Hematopoietic multipotent progenitor cell (in vitro differentiated cells): ENCODE measurements at regions not wholly inside any gene's neighbourhood (a gene's known extent, or its start where the extent isn't known, plus 50 kb on each side); places are given as distances from the start of the nearest gene placed in this dataset.

ENCODE experiments used
- DNase-seq, 3 donors: peaks; one replicate each; pipeline ENCODE4 v3.0.0-alpha.2; 2011 to 2015; ENCODE audit warnings: low read depth in 2 of 3, low spot score in 2 of 3

DNA sequence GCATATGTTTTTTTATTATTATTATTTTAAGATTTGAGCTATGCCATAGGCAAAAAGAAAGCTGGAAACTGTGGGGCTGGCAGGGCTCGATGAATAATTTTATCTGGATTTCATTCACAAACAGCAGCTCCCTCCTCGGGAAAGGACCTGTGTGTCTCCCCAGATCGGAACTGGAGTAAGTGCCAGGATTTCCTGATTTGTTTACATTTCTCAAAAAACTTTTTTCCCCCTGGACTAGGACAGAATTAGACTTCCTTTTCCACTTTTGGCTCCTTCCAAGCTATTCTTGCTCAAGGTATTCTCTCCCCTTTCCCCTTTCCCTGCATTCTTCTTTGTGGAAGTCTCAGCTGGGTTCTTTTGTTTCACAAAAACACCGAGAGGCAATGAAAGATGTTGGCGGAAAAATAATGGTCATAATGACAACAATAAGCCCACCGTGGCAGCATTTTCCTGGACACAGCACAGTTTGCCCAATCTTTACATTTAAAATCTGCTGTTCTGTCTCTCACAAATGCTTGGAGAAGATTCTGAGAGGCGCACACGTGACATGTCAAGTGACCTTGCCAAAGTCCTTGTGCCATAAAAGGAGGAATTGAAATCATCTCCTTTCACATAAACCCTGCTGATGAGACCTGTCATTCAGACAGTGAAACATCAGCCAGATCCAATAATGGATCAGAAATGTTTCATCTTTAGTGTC is 85.8 kb upstream of the PREP start:
- no peak for DNase-seq

DNA sequence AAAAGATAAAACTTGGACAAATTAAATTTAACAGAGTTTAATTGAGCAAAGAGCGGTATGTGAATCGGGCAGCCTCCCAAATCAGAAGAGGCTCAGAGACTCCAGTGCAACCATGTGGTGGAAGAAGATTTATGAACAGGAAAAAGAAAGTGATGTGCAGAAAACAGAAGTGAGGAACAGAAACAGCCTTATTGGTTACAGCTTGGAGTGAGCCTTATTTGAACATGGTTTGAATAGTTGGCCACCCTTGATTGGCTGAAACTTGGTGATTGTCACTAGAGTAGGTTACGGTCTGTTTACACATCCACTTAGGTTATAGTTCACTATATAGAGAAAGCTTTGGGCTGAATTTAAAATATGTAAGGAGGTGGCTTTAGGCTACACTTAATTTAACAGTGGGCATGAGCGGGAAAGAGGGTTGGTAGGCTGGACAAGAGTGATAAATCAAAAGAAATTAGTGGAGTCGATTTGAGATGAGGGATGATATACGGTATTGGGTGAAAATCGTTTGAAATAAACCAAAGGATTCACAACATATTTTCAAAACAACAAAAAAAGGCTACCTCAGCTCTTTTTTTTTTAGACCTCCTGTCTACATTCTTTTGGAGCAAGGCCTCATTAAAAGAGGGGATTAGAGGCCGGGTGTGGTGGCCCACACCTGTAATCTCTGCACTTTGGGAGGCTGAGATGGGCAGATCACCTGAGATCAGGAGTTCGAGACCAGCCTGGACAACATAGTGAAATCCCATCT is 84.3 kb upstream of the PREP start:
- DNase-seq, result peak in 1 of 3 donors; percentile 8

DNA sequence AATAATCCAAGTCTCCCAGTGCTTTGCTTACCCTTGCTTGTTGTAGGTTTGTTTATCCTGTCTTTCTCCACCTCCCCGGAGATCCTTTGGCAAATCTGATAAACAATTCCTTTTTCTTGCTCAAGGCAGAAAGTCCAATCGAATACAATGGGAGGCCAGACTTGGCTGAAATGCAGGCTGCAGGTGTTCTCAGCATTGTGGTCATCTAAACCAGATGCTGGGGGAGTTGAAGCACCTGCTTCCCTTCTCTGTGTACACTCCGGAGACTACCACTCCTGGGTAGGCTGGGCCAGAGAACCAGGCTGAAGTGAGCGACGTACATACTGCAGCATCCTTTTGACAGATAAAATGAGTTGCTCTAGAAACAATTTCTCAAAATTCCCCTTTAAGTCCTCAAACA is 82.6 kb upstream of the PREP start:
- DNase-seq, result no peak

DNA sequence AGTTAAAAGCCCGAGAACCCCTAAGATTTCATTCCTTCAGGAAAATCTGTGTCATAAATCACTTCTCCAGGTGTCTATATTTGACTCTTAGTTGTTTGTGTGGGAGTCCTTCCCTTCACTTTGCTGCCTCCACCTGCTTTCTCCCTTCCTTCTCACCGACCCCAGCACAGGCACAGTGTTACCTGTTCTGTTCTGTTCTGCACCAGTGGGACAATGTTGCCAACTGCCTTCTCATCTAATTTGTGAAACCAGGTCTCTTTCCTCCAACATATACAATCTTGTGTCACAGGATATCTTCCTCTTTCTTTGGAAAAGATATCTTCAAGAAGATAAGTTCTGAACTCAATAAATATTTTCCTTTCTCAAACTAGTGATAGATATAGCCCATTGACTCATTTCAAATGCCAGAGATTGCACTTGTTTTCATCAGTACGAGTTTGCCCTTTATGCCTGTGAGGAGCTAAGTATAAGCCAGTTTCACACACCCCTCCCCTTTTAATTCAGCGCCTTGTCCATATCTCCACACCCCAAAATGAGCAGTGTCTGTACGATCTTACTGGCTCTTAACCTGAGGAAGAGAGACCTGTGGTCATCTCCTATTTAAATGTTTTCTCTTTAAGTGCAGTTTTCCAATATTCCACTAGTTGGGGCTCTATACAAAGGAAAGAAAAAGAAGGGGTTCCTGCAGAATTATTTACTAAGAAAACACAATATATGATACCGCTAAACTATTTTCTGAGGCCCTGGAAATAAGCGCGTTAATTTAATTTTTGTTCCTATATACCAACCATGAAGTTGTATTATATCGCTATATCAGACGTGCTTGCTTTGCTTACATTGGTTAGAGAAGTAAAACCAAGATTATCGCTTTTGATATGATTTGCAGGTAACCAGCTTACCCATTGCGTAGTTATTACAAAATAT is 81.6 kb upstream of the PREP start:
- peak in 2 of 3 donors; percentile 20 to 79 for DNase-seq

DNA sequence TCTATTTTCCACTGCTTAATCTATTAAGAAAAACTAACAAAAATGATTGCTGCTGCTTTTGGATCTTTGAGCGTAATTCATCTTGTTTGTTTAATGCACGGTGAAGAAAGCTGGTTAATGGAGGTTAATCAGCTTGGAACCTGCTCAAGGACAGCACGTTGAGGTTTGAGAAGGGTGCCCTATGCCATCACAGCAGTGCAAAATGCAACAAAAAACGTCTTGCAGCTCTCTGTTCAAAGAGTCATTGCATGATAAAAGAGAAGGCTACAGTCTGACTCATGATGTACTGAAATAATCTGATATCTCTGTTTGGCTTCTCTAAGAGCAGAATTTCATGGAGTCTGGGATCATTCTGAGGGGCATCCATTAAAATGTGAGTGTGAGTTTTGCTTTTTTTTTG is 80.6 kb upstream of the PREP start:
- DNase-seq, result no peak

DNA sequence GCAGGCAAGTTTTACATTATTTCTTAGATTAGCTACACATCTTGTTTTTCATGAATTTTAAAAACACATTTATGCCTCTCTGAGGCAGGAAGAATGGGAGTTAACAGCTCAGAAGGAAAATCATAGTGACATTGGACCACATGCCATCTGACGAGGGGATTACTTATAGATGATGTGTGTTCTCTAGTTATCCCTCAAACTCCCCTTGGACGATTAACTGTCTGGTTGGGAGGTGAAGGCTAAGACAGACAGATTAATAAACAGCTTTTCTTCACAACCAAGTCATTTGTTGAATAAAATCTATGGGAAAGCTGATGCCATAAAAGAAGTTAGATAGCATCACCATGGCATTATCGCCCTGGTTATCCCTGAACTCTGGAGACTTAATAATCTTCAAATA is 80.0 kb upstream of the PREP start:
- no peak for DNase-seq

DNA sequence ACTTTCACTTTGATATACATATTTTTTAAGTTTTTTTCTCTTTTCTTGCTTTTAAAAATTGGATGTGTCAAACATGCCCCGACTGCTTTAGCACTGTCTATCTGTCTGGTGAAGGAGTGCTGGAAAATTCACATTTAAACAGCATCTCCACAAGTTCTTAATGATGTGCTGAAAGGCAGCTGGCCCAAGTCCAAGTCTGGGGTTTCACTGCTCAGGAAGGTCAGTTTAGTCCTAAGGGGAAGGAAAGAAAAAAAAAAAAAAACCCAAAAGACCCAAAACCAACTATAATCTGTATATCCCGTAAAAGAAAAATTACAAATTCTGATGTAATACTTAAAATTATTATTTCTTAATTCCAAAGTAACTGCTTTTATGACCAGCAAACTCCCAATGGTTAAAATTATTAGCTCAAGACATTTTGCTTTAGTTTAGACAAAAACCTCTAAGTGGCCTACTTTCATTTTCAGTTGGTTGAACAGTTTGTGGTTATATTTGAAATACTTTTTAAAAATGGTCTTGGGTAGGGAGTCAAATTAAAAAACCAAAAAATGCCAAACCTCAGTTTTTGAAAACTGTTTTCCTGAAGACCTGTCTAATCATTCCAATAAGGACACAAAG is 79.5 kb upstream of the PREP start:
- peak in 2 of 3 donors; percentile 16 to 42 for DNase-seq

DNA sequence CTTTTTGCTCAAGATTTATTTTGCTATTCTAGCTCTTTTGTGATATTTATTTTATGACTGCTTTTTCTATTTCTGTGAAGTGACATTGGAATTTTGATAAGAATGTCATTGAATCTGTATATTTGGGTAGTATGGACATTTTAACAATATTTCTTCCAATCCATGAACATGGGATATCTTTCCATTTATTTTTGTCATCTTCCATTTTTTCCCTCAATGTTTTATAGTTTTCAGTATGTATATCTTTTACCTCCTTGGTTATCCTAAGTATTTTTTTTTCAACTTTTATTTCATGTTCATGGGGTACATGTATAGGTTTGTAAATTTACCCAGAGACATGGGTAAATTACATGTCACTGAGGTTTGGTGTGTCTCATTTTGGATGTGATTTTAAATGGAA is 74.1 kb upstream of the PREP start:
- no peak for DNase-seq

DNA sequence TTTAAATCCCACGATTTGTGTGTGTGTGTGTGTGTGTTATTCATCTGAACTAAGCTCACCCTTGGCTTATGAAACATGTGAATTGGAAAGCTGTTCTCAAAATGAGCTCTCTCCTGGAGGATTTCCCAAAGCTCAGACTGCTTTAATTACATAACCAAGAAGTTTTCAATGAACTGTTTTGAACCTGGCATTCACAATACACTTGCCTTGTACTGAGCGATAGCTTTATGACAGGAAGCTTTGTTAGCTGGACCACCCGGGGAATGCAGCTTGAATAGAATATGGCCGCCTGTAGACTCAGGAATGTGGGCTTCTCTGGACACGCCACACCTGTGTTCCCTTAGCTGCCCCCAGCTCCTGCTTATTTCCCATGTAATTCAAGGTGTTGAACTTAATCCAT is 71.4 kb upstream of the PREP start:
- DNase-seq, result no peak

DNA sequence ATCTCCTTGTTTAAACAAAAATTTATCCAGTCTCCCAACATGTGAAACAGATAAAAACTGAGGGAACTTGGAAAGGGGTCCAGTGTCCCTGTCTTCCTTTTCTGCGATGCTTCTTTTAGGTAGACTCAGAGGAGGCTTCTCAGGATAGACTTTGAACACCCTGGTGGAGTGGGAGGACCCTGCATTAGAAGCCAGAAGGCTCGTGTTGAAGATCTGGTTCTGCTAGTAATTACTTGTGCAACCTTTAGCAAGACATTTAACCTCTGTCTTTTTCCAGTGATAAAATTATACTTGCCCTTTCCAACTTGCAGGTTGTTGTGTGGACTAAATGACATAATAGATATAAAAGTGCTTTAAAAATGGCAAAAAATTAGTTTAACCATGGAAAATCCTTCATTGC is 67.1 kb upstream of the PREP start:
- no peak for DNase-seq

DNA sequence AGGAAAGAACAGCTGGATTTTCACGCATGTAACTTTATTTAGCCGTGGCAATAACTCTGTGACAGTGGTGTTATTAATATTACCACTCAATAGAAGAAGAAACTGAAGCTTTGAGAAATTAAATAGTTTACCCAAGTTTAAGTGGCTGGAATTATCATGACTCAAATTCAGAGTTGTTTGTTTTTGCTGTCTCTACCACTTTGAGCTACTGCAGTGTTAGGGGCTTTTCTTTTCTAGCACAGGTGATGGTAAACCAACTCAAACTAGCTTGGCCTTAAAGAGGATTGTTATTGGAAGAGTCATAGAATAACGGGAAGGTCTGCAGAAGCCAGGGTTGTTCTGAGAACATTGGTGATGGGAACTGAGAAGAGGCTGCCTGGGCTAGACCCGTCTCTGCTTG is 66.0 kb upstream of the PREP start:
- DNase-seq, result no peak

DNA sequence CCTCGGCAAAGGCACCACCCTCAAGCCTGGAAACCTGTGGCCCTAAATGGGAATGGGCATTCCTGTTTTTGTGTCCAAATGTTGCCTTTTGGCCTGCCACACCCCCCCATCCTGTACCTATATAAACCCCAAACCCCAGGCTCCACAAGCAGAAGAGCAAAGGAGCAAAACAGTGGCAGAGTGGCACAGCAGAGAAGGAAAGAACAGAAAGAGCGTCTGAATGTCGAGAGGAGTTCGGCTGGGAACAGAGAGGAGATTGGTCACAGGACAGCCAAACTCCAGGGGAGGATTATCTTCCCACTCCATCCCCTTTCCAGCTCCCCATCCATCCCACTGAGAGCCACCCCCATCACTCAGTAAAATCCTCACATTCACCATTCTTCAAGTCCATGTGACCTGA is 58.0 kb upstream of the PREP start:
- DNase-seq, result no peak

DNA sequence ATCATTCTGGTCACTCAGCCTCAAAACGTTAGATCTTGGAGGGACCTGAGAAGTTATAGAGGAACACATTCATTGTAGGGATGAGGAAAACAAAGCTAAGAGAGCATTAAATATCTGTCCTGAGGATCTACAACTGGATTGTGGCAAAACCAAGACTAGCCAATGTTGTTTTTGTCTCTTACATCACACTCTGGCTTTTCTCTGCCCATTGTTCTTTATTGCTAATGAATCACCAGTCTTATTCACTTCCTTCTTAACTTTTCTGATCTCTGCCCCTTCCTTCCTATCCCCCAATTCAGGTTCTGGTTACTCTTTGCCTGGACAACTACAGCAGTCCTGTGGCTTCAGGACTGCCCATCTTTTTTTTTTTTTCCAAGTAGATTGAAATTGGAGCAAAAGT is 57.0 kb upstream of the PREP start:
- no peak for DNase-seq

DNA sequence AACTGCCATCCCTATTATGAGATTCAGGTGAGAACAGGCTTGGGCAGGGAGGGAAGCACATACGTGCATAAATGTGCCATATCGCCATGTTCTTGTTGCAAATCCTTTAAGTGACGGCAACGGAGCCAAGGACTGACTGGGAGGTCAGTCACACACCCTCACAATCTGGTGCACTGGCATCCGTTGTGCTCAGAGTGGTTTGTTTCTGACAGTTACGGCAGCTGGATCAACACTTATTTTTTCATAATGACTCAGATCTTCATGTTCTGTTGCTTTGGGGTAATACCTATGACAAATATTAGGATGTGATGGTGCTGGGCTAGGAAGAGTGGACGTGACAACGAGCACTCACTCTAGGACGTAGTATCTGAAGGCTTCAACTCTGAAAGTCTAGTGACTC is 56.2 kb upstream of the PREP start:
- DNase-seq, result no peak

DNA sequence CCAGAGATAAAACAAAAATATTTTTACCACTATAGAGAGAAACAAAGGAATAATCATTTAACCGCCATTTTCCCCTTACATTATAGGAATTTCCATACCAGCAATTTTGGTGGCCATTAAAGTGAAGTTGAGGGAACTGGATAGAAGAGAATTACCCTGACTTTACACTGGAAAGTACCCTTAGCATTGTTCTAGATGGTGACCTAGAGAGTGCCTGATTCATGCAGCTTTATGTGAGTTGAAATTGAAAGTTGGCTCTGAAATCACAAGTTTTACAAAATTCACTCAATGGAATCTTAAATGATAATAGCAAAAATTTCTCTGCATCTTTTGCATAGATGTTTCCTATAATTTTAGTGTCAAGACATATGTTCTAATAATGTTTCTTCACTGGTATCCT is 55.7 kb upstream of the PREP start:
- no peak for DNase-seq

DNA sequence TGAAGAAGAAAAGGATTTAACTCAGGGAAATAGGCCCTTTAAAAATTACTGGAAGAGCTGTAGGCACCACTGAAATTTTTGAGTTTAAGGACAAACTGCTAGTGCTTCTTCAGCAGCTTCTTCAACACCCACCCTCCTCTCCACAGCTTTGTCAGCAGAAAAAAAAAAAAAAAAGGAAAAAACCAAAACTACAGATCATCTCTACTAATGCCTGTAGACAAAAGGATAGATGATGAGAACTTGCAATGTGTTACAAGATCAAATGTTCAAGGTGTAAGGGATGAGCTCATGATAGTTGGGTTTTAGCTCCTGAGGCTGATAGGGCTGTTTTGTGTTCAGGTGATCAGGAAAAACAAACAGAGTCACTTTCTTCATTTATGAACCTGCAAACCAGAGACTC is 55.2 kb upstream of the PREP start:
- DNase-seq, result no peak

DNA sequence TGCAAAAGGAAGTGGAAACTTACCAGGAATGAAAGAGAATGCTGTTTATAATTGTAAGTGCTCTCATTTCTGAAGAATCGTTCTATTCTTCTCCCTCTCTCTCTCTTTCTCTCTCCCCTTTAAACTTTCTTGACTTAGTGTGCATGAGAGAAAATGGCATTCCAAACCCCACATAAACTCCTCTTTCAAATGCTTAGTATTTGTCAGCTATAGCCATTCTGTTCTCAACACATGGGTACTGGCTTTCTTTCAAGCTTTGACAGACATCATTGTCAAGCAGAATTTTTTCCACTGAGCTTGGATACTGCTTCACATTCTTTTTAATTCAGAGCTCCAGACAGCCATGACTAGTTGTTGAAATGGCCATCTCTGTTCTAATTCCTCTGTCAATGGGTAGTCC is 51.1 kb upstream of the PREP start:
- no peak for DNase-seq

DNA sequence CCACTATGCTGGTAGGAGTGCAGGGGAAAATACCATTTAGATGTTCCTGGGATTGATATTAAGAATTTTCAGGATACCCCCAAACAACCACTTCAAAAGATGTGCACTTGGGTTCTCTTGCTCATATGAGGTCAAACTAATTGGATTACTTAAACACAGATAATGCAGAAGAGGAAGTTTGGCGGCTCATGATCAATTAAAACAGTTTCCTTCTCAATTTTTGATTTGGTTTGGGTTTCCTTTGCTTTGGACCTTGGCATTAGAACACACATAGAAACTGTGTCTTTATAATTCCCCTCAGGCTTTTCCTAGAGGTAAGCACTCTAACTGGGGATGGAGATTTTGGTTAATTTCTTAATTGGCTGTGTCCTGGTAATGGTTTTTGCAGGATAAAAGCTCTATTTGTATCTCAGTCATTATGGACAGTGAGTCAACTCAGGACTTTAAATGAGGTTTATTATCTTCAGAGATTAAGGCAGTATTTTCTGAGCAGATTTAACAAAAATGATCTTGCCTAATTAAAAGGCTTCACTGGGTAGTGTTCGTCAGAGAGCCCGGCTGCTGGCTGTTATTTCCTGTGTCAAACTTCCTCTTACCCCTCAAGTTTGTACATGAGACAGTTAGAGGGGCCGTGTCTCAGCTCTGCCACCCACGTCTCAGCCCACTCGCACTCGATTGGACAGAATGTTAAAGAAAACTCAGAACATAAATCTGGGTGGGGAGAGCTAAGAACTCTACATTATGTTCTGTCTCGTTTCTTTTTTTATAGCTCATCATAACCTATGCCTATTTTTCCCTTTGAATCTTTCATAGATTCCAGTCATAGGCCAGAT is 50.3 kb upstream of the PREP start:
- peak in 2 of 3 donors; percentile 25 to 63 for DNase-seq
